ENCODE measurements at regions not wholly inside any gene's neighbourhood (a gene's known extent, or its start where the extent isn't known, plus 50 kb on each side); places are given as distances from the start of the nearest gene placed in this dataset.

- TF ChIP-seq CTCF (IDR thresholded peaks at IDR 0.05), result no peak
- TF ChIP-seq POLR2A (IDR thresholded peaks at IDR 0.05), result no peak
Measured at GRCh38 chr1:228917755-228918154, 182.5 kb downstream of the RHOU start.

Measured in right lobe of liver (tissue), 4 donors.